ENCODE measurements at regions not wholly inside any gene's neighbourhood (a gene's known extent, or its start where the extent isn't known, plus 50 kb on each side); places are given as distances from the start of the nearest gene placed in this dataset.

DNA sequence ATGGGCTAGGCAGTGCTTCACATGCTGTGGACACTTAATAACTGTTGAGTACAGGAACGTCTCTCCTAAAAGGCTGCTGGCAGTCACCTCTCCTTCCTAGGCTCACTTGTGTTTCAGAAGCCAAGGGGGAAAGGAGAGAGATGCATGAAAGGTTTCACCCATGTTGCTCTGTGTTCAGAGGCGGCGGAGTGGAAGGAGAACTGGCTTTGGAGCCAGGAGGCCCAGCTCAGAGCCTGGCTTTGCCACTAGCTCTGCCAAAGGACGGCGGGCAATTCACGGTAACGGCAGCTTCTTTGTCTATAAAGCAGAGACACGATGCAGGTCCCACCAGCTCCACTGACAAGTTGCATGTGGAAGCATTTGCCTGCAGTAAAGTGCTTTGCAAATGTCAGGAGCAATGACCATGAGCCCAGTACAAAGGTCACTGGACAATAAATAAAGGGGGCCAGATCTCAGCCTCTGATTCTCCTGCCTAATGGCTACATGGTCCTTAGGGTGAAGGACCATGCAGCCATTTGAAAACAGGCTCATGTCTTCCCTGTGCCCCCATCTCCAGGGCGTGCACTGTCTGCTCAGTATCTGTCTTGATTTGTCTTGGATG, 171.7 kb upstream of the TLE3 start:
- DNase-seq: no peak

DNA sequence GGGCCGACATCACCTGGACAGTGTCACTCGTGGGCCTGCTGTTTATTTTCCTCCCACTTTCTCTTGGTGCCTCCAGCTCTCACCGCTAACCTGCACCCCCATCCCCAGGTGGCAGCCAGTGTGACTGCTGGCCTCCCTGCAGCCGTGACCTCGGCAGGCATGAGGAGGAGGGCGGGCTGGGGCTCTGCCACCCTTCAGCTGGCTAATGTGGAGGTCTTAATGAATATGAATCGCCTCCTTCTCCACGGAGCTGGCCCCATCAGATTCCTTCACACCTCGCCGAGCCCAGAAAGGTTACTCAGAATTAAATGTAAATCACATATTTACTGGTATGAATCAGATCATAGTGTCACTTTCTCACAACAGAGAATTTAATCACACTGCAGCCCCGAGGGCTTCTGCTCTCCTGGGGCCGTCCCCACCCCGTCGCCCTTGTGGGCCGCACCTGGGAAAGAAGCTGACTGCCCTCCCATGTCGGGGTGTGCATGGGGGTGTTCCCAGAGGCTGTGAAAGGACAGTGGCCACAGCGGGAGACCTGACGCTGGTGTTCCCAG, 171.1 kb upstream of the TLE3 start:
- DNase-seq: no peak

DNA sequence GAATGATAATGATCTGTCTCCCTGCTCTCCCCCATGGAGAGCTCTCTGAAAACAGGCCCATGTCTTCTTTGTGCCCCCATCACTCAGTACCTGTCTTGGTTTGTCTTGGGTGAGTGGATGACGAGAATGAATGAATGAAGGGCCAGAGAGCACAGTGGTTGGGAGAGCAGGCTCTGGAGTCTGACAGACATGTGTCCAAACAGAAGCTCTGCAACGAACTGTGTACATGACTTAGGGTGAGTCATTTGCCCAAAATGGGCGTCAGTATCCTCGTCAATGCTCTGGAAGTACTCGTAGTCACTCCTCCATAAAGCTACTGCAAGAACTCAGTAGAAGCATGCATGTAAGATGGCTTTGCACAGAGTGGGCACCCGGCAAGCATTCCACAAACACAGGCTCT, 170.2 kb upstream of the TLE3 start:
- DNase-seq: no peak

DNA sequence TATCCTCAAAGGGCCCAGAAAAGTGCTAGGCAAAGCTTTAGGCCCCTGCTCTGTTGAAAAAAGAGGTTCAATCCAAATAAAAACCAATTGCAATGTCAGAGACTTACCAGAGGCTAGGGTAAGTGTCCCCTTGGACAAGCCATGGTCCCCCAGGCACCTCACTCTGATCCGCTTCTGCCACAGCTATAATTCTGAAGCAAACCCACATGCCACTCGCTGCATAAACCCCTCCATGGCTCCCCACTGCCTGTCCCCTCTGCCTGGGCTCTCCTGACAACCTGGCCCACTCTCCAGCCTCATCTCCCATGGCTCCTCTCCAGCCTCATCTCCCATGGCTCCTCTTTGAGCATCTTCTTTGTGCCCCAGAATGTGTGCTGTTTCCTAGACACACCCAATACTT, 169.6 kb upstream of the TLE3 start:
- no peak for DNase-seq

DNA sequence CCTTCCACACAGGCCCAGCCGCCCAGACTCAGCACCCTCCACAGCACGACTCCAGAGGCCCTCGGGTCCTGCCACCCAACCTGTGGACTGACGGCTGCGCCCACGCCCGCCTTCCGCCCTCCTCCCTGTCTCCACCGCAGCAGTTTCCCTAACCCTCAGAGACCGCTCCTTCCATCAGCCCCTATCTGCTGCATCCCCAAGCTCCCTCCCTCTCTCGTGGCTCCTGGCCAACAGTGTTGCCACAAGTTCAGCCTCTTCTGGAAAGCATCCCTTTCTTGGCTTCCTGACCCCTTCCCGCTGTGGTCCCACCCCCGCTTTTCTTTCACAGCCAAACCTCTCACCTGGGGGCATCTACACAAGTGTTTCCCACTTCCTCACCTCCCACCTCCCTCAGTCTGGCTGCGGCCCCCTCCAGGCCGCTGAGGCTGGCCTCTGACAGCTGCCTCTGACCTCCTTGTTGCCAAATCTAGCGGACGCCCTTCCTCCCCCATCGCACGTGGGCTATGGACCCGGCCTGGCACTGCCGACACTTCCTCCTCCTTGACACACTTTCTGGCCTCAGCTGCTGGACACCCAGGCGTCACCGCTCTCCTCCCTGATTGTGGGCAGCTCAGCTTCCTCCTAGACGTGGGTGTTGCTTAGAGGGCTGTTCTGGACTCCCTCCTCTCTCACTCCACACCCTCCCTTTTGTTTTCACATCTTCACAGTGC, 168.8 kb upstream of the TLE3 start:
- peak; percentile 84 for DNase-seq

DNA sequence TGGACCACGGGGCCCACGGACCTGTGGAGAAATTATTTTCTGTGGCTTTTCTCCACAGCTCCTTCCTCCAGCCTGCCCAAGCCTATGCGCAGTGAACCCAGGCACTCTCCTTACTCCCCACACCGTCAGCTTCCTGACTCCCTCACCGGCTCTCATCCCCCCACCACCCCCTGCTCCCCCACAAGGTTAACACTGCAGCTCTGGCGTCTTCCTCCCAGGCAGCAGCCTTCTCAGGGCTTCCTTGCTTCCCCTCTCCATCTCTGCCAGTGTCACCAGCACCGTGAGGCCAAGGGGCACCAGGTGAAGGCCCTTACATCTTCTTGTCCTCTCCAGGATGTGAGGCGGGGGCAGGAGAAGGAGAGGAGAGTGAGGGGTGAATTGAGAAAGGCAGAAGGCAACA, 168.3 kb upstream of the TLE3 start:
- DNase-seq: no peak

DNA sequence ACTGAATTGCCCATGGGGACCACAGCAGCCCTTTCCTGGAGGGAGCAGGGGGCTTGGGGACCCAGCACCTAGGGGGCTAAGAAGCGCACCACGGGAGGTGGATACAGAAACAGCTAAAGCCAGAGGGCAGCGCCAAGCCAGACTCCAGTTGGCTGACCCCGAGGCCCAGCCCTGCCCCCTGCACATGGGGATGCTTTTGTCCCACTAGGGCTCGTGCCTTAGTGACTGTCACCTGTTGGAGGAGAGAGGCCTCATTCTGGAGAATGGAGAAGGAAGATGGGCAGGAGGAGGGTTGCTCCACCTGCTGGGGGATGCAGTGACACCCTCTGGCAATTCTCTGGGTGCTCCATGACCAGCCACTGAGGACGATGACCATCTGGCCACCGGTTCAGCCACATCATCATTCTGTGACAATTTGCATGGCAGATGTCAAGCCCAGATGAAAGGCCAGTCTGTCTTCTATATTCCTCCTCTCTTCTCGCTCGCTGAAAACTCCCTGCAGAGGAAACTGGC, 167.8 kb upstream of the TLE3 start:
- DNase-seq: no peak

DNA sequence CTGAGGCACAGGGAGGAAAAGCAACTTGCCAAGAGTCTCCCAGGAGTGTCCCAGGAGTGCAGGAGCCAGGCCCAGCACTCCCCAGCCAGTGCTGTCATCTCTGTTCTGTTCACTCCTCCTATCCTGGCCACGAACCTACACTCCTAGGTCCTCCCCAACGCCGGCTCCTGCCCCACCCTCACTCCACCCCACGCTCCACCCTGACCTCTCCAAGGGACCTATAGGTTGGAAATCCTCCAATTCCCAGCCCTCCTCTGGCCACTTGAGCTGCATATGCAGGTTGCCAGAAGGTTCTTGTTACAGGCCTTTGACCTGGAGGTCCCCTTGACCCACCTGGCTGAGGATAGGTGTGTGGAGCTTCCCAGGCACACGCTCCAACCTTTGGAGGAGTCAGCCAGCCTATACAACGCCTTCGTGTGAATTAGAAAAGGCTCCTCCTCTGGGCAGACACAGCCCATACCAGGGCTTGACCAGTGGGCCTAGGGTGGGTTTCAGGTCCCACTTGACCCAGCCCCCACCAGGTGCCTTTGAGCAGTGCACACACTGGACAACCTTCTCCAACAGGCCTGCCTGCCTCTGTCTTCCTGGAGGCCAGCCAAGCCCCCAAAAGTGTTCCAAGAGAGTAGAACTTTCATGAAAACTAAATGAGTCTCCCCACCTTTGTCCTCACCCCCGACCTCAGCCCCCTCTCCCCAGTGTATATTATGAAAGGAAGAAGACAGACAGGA, 167.2 kb upstream of the TLE3 start:
- DNase-seq: no peak

DNA sequence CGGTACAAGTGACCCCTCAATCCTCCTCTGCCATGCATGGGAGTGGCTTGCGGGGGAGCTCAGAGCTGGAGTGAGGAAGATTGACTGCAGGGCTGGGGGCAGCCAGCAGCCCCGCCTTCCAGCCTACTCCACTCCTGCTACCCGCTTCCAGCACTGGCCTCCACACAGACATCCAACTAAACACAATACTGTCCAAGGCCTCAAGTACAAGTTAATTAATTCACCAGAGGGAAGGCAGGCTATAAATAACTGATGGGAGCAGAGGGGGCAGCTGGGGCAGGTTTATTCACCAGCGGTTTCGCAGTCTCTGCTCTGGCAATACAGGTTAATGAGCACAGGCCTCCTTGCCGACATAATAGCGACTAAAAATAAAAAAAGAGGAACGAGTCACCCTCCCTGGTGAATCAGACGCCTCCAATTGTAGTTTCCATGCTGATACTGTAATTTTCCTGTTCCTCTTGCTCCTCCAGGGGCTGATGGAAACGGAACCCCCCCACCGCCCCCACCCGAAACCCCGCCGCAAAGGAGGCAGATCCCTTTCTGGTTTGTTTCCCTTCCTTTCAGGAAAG, 166.4 kb upstream of the TLE3 start:
- DNase-seq: peak; percentile 30

DNA sequence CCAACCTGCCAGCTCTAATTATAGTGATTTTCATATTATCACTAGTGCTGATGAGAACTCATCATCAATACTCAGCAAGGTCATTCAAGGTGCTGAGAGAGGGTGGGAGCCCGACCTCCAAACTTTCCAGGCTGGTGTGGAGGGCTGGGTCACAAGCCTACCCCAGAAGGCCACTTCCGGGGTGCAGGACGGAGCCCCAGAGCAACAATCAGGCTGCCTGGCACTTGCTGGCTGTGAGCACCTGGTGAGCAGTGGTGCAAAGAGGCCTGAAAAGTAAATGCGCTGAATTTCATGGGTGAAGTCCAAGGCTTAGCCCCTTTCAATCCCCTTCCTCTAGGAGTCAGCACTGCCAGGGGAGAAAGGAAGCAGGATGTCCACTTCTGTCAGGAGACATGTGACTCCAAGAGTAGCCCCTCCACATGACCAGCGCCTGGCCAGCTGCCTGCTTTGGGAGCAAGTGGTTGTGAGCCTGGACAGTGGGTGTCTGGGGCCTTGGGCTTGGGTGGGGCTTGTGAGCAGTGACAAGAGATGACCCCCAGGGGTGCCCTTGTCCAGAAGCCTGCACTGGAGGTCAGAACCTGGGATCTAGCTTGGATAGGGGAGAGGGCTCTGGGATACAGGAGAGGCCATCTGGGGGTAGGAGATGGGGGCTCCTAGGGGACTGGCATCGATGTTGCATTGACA, 165.0 kb upstream of the TLE3 start:
- DNase-seq: no peak

DNA sequence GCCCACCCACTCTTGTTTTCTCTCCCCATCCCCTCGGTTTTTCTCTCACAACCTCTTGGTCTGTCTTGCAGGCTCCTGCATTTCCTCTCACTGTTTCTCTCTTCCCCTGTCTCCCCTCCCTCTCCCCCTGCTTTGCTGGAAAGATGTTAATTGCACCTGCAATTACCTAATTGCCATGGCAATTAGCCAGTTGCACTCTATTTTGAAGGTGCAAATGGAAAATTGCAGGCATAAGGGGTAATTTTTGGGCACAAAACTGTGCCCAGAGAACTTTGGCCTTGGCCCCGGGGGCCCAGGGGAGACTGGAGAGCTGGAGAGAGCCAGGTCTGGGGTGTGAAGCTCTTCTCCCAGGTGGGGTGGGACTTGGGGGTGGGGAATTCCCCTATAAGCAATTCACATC, 164.5 kb upstream of the TLE3 start:
- no peak for DNase-seq

DNA sequence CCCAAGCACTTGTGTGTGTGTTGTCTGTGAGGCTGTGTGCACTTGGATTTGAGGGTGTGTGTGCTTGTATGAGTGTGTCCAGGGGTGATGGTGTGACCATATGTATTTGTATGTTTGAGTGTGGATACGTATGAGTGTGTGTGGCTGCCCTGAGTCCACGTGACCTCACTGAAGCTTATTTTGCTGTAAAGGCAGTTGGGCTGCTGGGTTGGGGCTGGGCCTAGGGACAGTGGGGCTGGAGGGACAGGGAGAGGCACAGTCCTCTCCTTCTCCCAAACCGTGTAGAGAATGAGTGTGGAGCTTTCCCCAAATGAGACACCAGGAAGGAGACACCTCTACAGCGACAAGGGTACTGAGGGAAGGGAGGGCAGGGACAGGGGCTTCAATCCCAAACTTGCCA, 163.4 kb upstream of the TLE3 start:
- DNase-seq: no peak

DNA sequence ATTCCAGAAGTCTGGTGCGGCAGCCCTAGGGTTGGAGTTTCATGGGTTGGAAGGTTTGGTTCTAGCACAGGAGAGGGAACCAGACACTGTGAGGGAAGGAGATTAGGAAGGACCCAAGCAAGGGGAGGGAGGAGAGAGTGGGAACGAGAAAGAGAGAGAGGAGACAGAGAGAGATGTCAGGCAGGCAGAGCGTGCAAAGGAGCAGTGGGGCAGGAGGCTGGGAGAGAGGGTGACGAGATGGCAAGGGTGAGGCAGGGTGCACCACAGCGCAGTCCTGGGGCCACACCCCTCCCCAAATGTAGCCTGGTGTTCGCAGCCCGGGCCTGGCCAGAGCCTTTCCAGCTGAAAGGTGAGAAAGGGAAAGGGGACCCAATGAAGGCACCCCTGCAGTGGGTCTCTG, 162.9 kb upstream of the TLE3 start:
- DNase-seq: no peak

DNA sequence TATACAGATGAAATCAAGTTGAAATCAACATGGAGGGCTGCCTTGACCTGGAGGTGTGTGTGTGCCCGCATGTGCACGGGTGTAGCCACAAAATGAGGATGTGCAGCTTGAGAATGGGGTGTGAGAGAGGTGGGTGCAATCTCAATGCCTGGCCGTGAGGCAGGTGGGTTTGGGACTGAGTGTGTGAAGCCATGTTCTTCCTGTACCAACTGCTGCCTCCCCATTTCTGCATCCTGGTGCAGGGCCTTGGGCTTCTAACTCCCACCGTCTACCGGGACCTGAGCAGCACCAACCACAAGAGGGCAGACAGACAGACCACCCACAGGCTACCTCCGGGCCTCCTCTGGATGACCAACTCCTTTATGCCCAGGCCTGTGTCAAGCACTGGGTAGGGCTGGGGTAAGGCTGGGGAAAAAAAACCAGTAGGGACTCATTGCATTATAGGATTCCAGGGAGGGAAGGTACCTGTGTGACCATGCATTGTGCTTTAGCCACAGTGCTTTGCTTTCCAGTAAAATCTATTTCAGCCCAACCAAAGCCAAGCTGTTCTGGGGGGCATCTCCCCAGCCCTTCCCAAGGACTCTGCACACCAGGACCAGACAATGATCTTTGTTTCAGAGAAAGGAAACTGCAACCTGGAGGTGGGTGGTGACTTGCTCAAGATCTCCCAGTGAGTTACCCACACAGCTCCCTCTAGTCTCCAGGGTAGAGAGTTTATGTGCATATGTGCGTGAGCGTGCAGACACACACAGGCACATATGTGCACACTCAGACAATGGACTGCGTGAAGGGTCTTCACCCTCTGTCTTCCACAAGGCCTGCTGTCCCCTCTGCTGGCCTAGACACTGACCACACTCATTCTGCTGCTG, 162.2 kb upstream of the TLE3 start:
- DNase-seq: no peak

DNA sequence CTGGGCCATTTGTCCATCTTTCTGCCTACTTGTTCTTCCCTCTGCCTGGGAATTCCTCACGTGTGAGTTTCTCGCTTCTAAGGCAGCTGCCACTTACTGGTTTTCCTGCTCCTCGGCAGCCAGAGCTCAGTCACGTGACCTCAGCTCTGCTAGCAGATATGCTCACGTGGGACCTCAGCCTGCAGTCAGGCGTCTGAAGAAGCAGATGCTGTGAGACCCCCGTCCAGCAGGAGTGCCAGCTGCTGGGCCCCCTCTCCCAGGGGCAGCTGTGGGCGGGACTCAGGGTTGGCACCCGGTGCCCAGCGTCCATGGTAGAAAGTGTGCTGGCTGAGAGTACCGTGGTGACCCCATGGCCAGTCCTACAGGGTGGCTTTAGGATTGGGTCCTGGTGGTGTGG, 161.3 kb upstream of the TLE3 start:
- peak; percentile 48 for DNase-seq

DNA sequence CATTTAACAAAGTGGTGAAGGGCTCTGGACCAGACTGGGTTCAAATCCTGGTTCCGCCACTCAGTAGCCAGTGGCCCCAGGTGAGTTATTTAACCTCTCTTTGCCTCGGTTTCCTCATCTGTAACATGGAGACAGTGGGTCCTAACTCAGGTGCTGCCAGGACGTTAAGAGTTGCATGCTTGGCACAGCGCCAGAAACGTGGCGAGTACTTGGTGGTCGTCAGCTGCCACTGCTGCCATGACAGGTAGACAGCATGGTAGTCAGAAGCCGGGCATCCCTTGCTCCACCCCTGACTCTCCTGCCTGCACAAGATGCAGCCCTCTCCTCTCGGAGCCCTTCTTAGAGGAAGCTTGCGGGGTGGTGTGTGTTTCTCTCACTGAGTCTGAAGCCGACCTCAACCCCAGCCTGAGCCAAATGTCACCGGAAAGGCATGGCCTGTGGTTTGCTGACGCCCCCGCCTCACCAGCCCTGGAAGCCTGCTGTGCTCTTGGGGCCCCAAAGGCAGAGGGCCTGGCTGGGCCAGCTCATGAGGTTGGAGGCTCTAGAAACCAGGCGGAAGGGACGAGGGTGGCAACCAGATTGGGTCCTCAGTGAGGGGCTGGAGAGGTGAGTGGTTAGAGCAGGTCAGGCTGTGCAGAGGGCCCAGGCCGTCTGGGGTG, 160.8 kb upstream of the TLE3 start:
- DNase-seq: peak; percentile 50

DNA sequence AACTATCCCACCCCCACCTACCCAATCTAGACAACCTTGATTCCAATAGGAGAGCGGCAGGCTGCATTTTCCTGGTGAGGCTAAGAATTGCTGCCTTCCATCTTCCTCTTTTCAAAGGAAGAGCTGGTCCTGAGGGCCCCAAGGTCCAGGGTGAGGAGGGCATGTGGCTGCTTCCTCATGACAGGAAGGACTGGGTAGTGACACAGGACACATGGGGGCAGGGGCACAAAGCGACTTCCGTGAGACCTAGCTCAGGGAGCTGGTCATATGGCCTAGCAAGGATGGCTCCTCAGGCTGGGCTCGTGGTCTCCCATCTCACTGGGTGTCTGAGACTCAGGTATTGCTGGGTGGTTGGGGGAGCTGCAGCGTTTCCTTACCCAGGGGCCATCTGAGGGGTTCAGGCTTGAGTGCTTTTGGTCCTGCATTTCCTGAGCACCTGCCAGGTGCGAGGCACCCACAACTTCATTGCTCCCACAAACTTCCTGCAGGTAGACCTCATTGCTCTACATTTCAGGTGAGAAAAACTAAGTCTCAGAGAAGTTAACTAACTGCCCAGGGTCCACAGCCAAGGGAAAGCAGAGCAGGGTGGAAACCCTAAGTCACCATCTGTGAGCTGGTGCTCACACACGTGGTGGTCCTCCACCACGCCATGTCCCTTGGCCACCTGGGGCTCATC, 160.0 kb upstream of the TLE3 start:
- DNase-seq: no peak

DNA sequence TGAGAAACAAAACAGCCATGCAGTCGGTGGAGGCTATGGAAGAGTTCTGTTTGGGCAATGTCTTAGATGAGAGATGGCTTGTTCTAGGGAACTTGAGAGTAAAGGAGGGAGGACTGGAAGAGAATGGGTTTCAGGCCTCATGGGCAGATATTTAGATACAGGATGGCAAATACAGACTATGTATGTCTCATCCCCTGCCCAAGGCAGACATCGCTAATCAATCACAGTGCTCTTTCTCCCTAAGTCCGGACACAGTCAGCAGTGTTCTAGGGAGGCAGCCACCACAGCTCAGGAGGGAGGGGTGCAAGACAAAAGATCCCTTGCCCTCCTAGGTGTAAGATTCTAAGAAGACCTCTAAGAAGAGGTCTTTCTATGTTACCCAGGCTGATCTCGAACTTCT, 159.3 kb upstream of the TLE3 start:
- no peak for DNase-seq

DNA sequence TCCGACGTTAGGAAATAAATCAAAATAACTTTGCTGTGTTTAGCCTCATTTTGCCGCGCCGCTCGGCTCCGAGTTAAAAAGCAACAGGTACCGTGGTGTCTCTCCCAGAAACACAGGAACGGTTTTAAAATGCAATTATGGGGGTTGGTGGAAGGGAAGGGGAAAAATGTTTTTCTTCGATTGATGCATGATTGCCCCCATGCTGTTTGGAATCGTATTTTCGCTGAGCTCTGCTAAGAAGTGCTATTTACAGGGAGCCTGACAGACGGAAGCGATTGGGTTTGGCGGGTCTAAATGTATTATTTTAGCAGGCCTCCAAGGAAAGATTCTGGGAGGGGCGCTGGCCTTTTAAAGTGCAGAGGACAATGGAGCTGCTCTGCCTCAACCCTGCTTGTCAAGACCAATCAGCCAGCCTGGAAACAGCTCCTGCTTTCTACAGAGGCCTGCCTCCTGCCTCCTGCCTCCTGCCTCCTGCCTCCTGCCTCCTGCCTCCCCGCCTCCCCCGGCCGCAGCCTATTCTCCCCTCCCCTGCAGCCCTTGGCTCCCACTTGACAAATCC, 156.7 kb upstream of the TLE3 start:
- DNase-seq: no peak

DNA sequence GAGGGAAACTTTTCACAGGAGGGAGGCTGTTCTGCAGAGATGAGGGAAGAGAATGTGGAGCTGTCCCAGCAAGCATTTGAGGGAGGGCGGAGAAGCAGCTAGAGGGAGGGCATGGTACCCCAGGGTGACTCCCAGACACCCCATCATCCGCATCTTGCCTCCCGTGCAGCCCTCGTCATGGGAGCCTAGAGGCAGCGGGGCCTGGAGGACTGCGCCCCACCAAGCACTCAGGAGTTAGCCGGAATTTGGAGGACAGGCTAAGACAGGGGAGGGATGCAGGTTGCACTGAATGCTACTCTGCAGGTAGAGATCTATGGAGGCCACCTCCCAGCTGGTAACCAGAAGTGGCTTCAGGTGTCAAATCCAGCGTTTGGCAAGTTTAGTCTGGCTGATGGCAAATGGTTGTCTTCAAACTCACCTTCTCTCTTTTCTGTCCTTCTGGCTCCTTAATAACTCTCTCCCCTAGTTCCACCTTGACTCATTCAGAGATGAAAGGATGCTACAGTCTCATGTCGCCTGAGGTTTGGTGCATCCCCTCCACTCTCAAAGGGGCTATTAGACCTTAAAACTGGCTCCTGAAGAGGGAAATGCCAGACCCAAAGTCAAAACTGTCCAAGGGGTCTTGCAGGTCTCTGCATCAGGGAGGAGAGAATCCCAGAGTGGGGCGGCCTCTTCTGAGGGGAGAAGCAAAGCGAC, 155.9 kb upstream of the TLE3 start:
- no peak for DNase-seq
